ENCODE measurements at regions not wholly inside any gene's neighbourhood (a gene's known extent, or its start where the extent isn't known, plus 50 kb on each side); places are given as distances from the start of the nearest gene placed in this dataset.

DNA sequence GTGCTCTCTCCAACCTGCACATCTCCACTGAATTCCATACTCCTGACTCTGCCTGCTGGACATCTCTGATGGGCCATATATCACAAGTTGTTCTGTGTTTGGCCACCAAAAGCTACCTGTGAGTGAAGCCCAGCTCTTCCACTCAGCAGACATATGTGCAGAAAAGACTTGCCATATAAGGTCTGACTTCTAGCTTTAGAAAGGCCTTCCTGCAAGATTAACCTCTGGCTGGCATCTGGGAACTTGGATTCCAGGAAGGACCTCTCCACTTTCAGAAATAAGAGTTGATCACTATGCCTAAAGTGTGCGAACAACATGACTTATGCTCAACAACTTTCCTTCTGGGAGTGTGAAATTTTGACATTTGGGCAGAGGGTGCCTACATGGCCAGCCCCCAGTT lies 113.7 kb downstream of the TNFAIP3 start:
- TF ChIP-seq, protein P1, sequence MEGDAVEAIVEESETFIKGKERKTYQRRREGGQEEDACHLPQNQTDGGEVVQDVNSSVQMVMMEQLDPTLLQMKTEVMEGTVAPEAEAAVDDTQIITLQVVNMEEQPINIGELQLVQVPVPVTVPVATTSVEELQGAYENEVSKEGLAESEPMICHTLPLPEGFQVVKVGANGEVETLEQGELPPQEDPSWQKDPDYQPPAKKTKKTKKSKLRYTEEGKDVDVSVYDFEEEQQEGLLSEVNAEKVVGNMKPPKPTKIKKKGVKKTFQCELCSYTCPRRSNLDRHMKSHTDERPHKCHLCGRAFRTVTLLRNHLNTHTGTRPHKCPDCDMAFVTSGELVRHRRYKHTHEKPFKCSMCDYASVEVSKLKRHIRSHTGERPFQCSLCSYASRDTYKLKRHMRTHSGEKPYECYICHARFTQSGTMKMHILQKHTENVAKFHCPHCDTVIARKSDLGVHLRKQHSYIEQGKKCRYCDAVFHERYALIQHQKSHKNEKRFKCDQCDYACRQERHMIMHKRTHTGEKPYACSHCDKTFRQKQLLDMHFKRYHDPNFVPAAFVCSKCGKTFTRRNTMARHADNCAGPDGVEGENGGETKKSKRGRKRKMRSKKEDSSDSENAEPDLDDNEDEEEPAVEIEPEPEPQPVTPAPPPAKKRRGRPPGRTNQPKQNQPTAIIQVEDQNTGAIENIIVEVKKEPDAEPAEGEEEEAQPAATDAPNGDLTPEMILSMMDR (conservative IDR thresholded peaks at IDR 0.05; ENCODE audit: low read depth, low read length), result no peak
- TF ChIP-seq EZH2 (IDR thresholded peaks at IDR 0.05; ENCODE audit: low read length, unreplicated experiment) (no peak), EZH2phosphoT487 (IDR thresholded peaks at IDR 0.05; ENCODE audit: borderline replicate concordance, low read length) (no peak)
